ENCODE measurements at regions not wholly inside any gene's neighbourhood (a gene's known extent, or its start where the extent isn't known, plus 50 kb on each side); places are given as distances from the start of the nearest gene placed in this dataset.

GRCh38 chr2:59734743-59735142 lies 818.7 kb downstream of the BCL11A start:
- DNase-seq (ENCODE audit: low read depth in 2 of 2) = no peak

- DNase-seq (ENCODE audit: low read depth in 2 of 2) = no peak
Observed at GRCh38 chr2:59733970-59734369, 819.5 kb downstream of the BCL11A start.

GRCh38 chr2:59733567-59733930 lies 819.9 kb downstream of the BCL11A start:
- no peak for DNase-seq (ENCODE audit: low read depth in 2 of 2)

- DNase-seq (ENCODE audit: low read depth in 2 of 2) = no peak
Observed at GRCh38 chr2:59732871-59733566, 820.4 kb downstream of the BCL11A start.

GRCh38 chr2:59727121-59727590 lies 826.3 kb downstream of the BCL11A start:
- DNase-seq (ENCODE audit: low read depth in 2 of 2) = no peak

GRCh38 chr2:59726228-59727120 lies 827.0 kb downstream of the BCL11A start:
- no peak for DNase-seq (ENCODE audit: low read depth in 2 of 2)

- no peak for DNase-seq (ENCODE audit: low read depth in 2 of 2)
Observed at GRCh38 chr2:59724746-59725145, 828.7 kb downstream of the BCL11A start.

GRCh38 chr2:59720296-59720866 lies 833.1 kb downstream of the BCL11A start:
- no peak for DNase-seq (ENCODE audit: low read depth in 2 of 2)

GRCh38 chr2:59713577-59713976 lies 839.9 kb downstream of the BCL11A start:
- no peak for DNase-seq (ENCODE audit: low read depth in 2 of 2)

GRCh38 chr2:59711121-59711520 lies 842.3 kb downstream of the BCL11A start:
- no peak for DNase-seq (ENCODE audit: low read depth in 2 of 2)

GRCh38 chr2:59706729-59707128 lies 846.7 kb downstream of the BCL11A start:
- no peak for DNase-seq (ENCODE audit: low read depth in 2 of 2)

GRCh38 chr2:59703796-59704195 lies 849.7 kb downstream of the BCL11A start:
- no peak for DNase-seq (ENCODE audit: low read depth in 2 of 2)

- no peak for DNase-seq (ENCODE audit: low read depth in 2 of 2)
Observed at GRCh38 chr2:59702026-59702425, 851.4 kb downstream of the BCL11A start.

- DNase-seq (ENCODE audit: low read depth in 2 of 2) = no peak
Observed at GRCh38 chr2:59701271-59701994, 852.0 kb downstream of the BCL11A start.

- no peak for DNase-seq (ENCODE audit: low read depth in 2 of 2)
Observed at GRCh38 chr2:59694176-59694575, 859.3 kb downstream of the BCL11A start.

GRCh38 chr2:59693231-59693959 lies 860.1 kb downstream of the BCL11A start:
- DNase-seq (ENCODE audit: low read depth in 2 of 2) = no peak

- DNase-seq (ENCODE audit: low read depth in 2 of 2) = no peak
Observed at GRCh38 chr2:59691518-59692190, 861.8 kb downstream of the BCL11A start.

- DNase-seq (ENCODE audit: low read depth in 2 of 2) = no peak
Observed at GRCh38 chr2:59690849-59691248, 862.6 kb downstream of the BCL11A start.

GRCh38 chr2:59684771-59685166 lies 868.7 kb downstream of the BCL11A start:
- no peak for DNase-seq (ENCODE audit: low read depth in 2 of 2)

- no peak for DNase-seq (ENCODE audit: low read depth in 2 of 2)
Observed at GRCh38 chr2:59684116-59684770, 869.2 kb downstream of the BCL11A start.

All from stimulated activated CD8-positive, alpha-beta memory T cell treated with anti-CD3 and anti-CD28 coated beads, Interleukin-15, amount 100 ng/mL, for 4 hours (primary cell).